OCI-LY7 (cell line): ENCODE measurements at regions not wholly inside any gene's neighbourhood (a gene's known extent, or its start where the extent isn't known, plus 50 kb on each side); places are given as distances from the start of the nearest gene placed in this dataset.

ENCODE experiments used
- BruUV-seq: library from RNA; stranded (reverse); fragments of 400-500 nt; replicated peaks from 2 replicates; lab custom pipeline; 2021; lab: Mats Ljungman, UMichigan
- CTCF ChIA-PET: fragments of 300-600 bp; sonication (Branson Sonifier 250); formaldehyde crosslinking; loops from one replicate; lab custom pipeline; 2022; ENCODE audit warnings: antibody characterized with exemption; ENCODE audit not compliant: unreplicated experiment; lab: Charles Lee
- POLR2A ChIA-PET: fragments of 300-600 bp; sonication (Branson Sonifier 250); formaldehyde crosslinking; loops from one replicate; lab custom pipeline; 2022; ENCODE audit warnings: antibody characterized with exemption; lab: Charles Lee
- DNase-seq: peaks from one replicate; pipeline ENCODE4 v3.0.0-alpha.2; 2015; ENCODE audit warnings: low spot score
- H2AFZ ChIP-seq: fragments of 200-600 bp; sonication (generic), shearing (Covaris generic); 2 replicates; pipeline ENCODE4 v1.6.1; 2014; ENCODE audit warnings: mild to moderate bottlenecking, antibody characterized with exemption, low read length, moderate library complexity
- H3K27ac ChIP-seq: fragments of 200-600 bp; sonication (generic); 2 replicates; pipeline ENCODE4 v1.5.1; 2014; ENCODE audit warnings: mixed run types, low read depth, mild to moderate bottlenecking, moderate library complexity, low read length, inconsistent platforms; ENCODE audit not compliant: poor library complexity, severe bottlenecking
- H3K36me3 ChIP-seq: fragments of 200-600 bp; sonication (generic); 2 replicates; pipeline ENCODE4 v1.6.1; 2014; ENCODE audit warnings: mild to moderate bottlenecking, antibody characterized with exemption, low read length, moderate library complexity, mixed read lengths; ENCODE audit not compliant: insufficient read depth
- H3K4me1 ChIP-seq: fragments of 200-600 bp; sonication (generic); 2 replicates; pipeline ENCODE4 v1.5.1; 2014; ENCODE audit warnings: mild to moderate bottlenecking, low read length; ENCODE audit not compliant: insufficient read depth, poor library complexity, severe bottlenecking
- H3K4me2 ChIP-seq: fragments of 200-600 bp; sonication (generic); 2 replicates; pipeline ENCODE4 v1.6.1; 2014; ENCODE audit warnings: mild to moderate bottlenecking, low read length
- H3K4me3 ChIP-seq: fragments of 200-600 bp; sonication (generic); 2 replicates; pipeline ENCODE4 v1.5.1; 2014; ENCODE audit warnings: mild to moderate bottlenecking, low read depth, low read length; ENCODE audit not compliant: poor library complexity, severe bottlenecking
- H3K79me2 ChIP-seq: fragments of 200-600 bp; sonication (generic); 2 replicates; pipeline ENCODE4 v1.6.1; 2016; ENCODE audit warnings: low read depth, mild to moderate bottlenecking, low read length, moderate library complexity, mixed read lengths; ENCODE audit not compliant: insufficient read depth
- H3K9me2 ChIP-seq: fragments of 200-600 bp; sonication (generic); 2 replicates; pipeline ENCODE4 v1.6.1; 2016; ENCODE audit warnings: mild to moderate bottlenecking, low read length, mixed read lengths; ENCODE audit not compliant: insufficient read depth
- H3K9me3 ChIP-seq: fragments of 200-600 bp; sonication (generic); 2 replicates; pipeline ENCODE4 v1.6.1; 2014; ENCODE audit warnings: mild to moderate bottlenecking, mixed run types, low read length, mixed read lengths
- H4K20me1 ChIP-seq: fragments of 200-600 bp; sonication (generic); 2 replicates; pipeline ENCODE4 v1.6.1; 2014; ENCODE audit warnings: mild to moderate bottlenecking, antibody characterized with exemption, low read length, moderate library complexity, mixed read lengths; ENCODE audit not compliant: insufficient read depth
- CTCF ChIP-seq: fragments of 200-600 bp; sonication (generic); conservative IDR thresholded peaks from 2 replicates; pipeline ENCODE4 v1.5.1; 2014; ENCODE audit warnings: mild to moderate bottlenecking, antibody characterized with exemption, low read length, moderate library complexity, mixed read lengths
- EZH2phosphoT487 ChIP-seq: fragments of 200-600 bp; sonication (generic); IDR thresholded peaks from 2 replicates; pipeline ENCODE4 v1.6.1; 2018; ENCODE audit warnings: low read depth, borderline replicate concordance, mild to moderate bottlenecking, mixed run types, antibody characterized with exemption, low read length, moderate library complexity, mixed read lengths
- intact Hi-C: fragments of 100-400 bp; cut with micrococcal nuclease; formaldehyde crosslinking; loops from one replicate; pipeline ENCODE4 v1.10.0; 2022; ENCODE audit not compliant: unreplicated experiment

- Histone ChIP-seq H3K27ac (no peak overlapping the region), H3K9me3 (no peaks in the 10 kb centered on the region), H3K4me3 (no peak overlapping the region), H4K20me1 (no peaks in the 10 kb centered on the region), H3K4me1 (no peaks in the 10 kb centered on the region), H2AFZ (no peak overlapping the region), H3K4me2 (no peak overlapping the region), H3K36me3 (no peaks in the 10 kb centered on the region), H3K9me2 (no peaks in the 10 kb centered on the region), H3K79me2 (no peaks in the 10 kb centered on the region)
- POLR2A ChIA-PET: interaction anchor here (0.7 kb wide), 1 partner anchor 1552 kb away, joined by 3 read pairs; no protein-coding TSS in a partner anchor
- intact Hi-C loops: no loop called here
- BruUV-seq: no TSS peak
- CTCF ChIA-PET: no interaction called here
- no peak for DNase-seq
- TF ChIP-seq EZH2phosphoT487: no peak
- TF ChIP-seq CTCF: no peak
Observed at GRCh38 chr3:105030211-105030610, 336.5 kb upstream of the ALCAM start.

- Histone ChIP-seq H3K4me1 (no peaks in the 10 kb centered on the region), H3K27ac (no peak overlapping the region), H3K4me3 (no peak overlapping the region), H3K4me2 (no peak overlapping the region), H3K79me2 (no peaks in the 10 kb centered on the region), H3K9me2 (no peaks in the 10 kb centered on the region), H4K20me1 (no peaks in the 10 kb centered on the region), H3K9me3 (no peaks in the 10 kb centered on the region), H2AFZ (no peak overlapping the region), H3K36me3 (no peaks in the 10 kb centered on the region)
- DNase-seq: no peak
- POLR2A ChIA-PET: no interaction called here
- intact Hi-C loops: no loop called here
- CTCF ChIA-PET: no interaction called here
- TF ChIP-seq CTCF: no peak
- no TSS peak for BruUV-seq
Observed at GRCh38 chr3:105032541-105032940, 334.2 kb upstream of the ALCAM start.

- TF ChIP-seq CTCF: no peak
- TF ChIP-seq EZH2phosphoT487: no peak
- Histone ChIP-seq H3K79me2 (no peaks in the 10 kb centered on the region), H3K36me3 (no peaks in the 10 kb centered on the region), H3K4me3 (no peak overlapping the region), H3K9me3 (no peaks in the 10 kb centered on the region), H3K9me2 (no peaks in the 10 kb centered on the region), H3K4me2 (no peak overlapping the region), H3K27ac (no peak overlapping the region), H4K20me1 (no peaks in the 10 kb centered on the region), H2AFZ (no peak overlapping the region), H3K4me1 (no peaks in the 10 kb centered on the region)
- ChIA-PET POLR2A (no interaction called here), CTCF (no interaction called here)
- intact Hi-C loops: no loop called here
- BruUV-seq: no TSS peak
- DNase-seq: no peak
Observed at GRCh38 chr3:105033081-105033480, 333.6 kb upstream of the ALCAM start.
